Upper lobe of left lung (tissue), 4 donors: ENCODE measurements at regions not wholly inside any gene's neighbourhood (a gene's known extent, or its start where the extent isn't known, plus 50 kb on each side); places are given as distances from the start of the nearest gene placed in this dataset.
"Not testable (repeated sequence)": the region's sequence is repeated elsewhere in the genome, so short reads cannot be mapped to it uniquely, and the experiment has no call there.

Experiments used
- EP300 ChIP-seq, 4 donors: sonication (generic); formaldehyde crosslinking; IDR thresholded peaks; one replicate each; pipeline ENCODE4 v1.5.1; 2017; ENCODE audit warnings: antibody characterized with exemption in 4 of 4, control low read depth in 2 of 4
- POLR2A ChIP-seq, 4 donors: fragments of 450-650 bp; IDR thresholded peaks; one replicate each; pipeline ENCODE4 v1.5.1; 2016 to 2017; ENCODE audit warnings: antibody characterized with exemption in 4 of 4, mild to moderate bottlenecking in 2 of 4
- POLR2AphosphoS5 ChIP-seq, 2 donors: sonication (generic); formaldehyde crosslinking; IDR thresholded peaks; one replicate each; pipeline ENCODE4 v1.5.1; 2017; ENCODE audit warnings: antibody characterized with exemption in 2 of 2
- TF ChIP-seq, protein P1 (sequence below), 6 experiments: fragments of 450-650 bp in 4 of 6; fragments of 200-600 bp in 2 of 6; sonication (generic) in 2 of 6; IDR thresholded peaks; one replicate each; pipeline ENCODE4 v1.5.1; 2016 to 2019; ENCODE audit warnings: antibody characterized with exemption in 6 of 6

- TF ChIP-seq EP300, POLR2AphosphoS5, POLR2A (IDR thresholded peaks at IDR 0.05): not testable (repeated sequence)
- TF ChIP-seq, protein P1, sequence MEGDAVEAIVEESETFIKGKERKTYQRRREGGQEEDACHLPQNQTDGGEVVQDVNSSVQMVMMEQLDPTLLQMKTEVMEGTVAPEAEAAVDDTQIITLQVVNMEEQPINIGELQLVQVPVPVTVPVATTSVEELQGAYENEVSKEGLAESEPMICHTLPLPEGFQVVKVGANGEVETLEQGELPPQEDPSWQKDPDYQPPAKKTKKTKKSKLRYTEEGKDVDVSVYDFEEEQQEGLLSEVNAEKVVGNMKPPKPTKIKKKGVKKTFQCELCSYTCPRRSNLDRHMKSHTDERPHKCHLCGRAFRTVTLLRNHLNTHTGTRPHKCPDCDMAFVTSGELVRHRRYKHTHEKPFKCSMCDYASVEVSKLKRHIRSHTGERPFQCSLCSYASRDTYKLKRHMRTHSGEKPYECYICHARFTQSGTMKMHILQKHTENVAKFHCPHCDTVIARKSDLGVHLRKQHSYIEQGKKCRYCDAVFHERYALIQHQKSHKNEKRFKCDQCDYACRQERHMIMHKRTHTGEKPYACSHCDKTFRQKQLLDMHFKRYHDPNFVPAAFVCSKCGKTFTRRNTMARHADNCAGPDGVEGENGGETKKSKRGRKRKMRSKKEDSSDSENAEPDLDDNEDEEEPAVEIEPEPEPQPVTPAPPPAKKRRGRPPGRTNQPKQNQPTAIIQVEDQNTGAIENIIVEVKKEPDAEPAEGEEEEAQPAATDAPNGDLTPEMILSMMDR (IDR thresholded peaks at IDR 0.05), result not testable (repeated sequence)
These were observed 448.9 kb downstream of the ARL4A start for GRCh38 chr7:13136345-13136744.
